Chondrocyte (in vitro differentiated cells): ENCODE measurements at regions not wholly inside any gene's neighbourhood (a gene's known extent, or its start where the extent isn't known, plus 50 kb on each side); places are given as distances from the start of the nearest gene placed in this dataset.

ENCODE experiments used
- DNase-seq: peaks from one replicate; pipeline ENCODE4 v3.0.0; 2021; ENCODE audit warnings: mixed read lengths, low spot score
- H3K27ac Mint-ChIP-seq: one replicate; pipeline ENCODE4 v1.8.0; 2021; ENCODE audit warnings: mild to moderate bottlenecking, moderate library complexity, mixed read lengths; ENCODE audit not compliant: unreplicated experiment
- H3K27me3 Mint-ChIP-seq: 2 replicates; pipeline ENCODE4 v1.8.0; 2021; ENCODE audit warnings: low read depth, mixed read lengths
- H3K36me3 Mint-ChIP-seq: 2 replicates; pipeline ENCODE4 v1.8.0; 2021; ENCODE audit warnings: low read depth, mixed read lengths
- H3K4me1 Mint-ChIP-seq: 2 replicates; pipeline ENCODE4 v1.8.0; 2021; ENCODE audit warnings: low read depth, mild to moderate bottlenecking, mixed read lengths
- H3K4me3 Mint-ChIP-seq: one replicate; pipeline ENCODE4 v1.8.0; 2021; ENCODE audit warnings: mild to moderate bottlenecking, moderate library complexity, mixed read lengths; ENCODE audit not compliant: unreplicated experiment
- H3K9me3 Mint-ChIP-seq: 2 replicates; pipeline ENCODE4 v1.8.0; 2021; ENCODE audit warnings: low read depth, mixed read lengths
- CTCF ChIP-seq: fragments of 200-600 bp; sonication (generic); IDR thresholded peaks from 2 replicates; pipeline ENCODE4 v1.5.0; 2021; ENCODE audit warnings: antibody characterized with exemption, mild to moderate bottlenecking, moderate library complexity

- no peak for TF ChIP-seq CTCF
- no peak overlapping the region for H3K4me3 Mint-ChIP-seq
- peaks cover 12% of the 10 kb centered on the region for H3K9me3 Mint-ChIP-seq
- no peak overlapping the region for H3K27ac Mint-ChIP-seq
- no peaks in the 10 kb centered on the region for H3K4me1 Mint-ChIP-seq
- no peaks in the 10 kb centered on the region for H3K36me3 Mint-ChIP-seq
- no peak for DNase-seq
- H3K27me3 Mint-ChIP-seq = no peaks in the 10 kb centered on the region
These were observed 577.5 kb upstream of the SORCS1 start for GRCh38 chr10:107741971-107742370.

- Mint-ChIP-seq H3K27ac (no peak overlapping the region), H3K4me1 (no peaks in the 10 kb centered on the region), H3K27me3 (no peaks in the 10 kb centered on the region), H3K9me3 (peaks cover 12% of the 10 kb centered on the region), H3K36me3 (no peaks in the 10 kb centered on the region), H3K4me3 (no peak overlapping the region)
- no peak for TF ChIP-seq CTCF
- no peak for DNase-seq
These were observed 576.6 kb upstream of the SORCS1 start for GRCh38 chr10:107740962-107741690.

GRCh38 chr10:107739951-107740350 is 575.4 kb upstream of the SORCS1 start:
- Mint-ChIP-seq H3K27me3 (no peaks in the 10 kb centered on the region), H3K4me3 (no peak overlapping the region), H3K27ac (no peak overlapping the region), H3K4me1 (no peaks in the 10 kb centered on the region), H3K9me3 (peaks cover 18% of the 10 kb centered on the region), H3K36me3 (no peaks in the 10 kb centered on the region)
- TF ChIP-seq CTCF = no peak
- no peak for DNase-seq

- no peaks in the 10 kb centered on the region for H3K36me3 Mint-ChIP-seq
- H3K4me3 Mint-ChIP-seq = no peak overlapping the region
- H3K9me3 Mint-ChIP-seq = peaks cover 33% of the 10 kb centered on the region
- DNase-seq = no peak
- no peaks in the 10 kb centered on the region for H3K4me1 Mint-ChIP-seq
- no peaks in the 10 kb centered on the region for H3K27me3 Mint-ChIP-seq
- no peak overlapping the region for H3K27ac Mint-ChIP-seq
- no peak for TF ChIP-seq CTCF
These were observed 569.0 kb upstream of the SORCS1 start for GRCh38 chr10:107733328-107734130.

GRCh38 chr10:107732045-107732444 is 567.5 kb upstream of the SORCS1 start:
- no peak for TF ChIP-seq CTCF
- H3K27ac Mint-ChIP-seq = no peak overlapping the region
- H3K4me1 Mint-ChIP-seq = no peaks in the 10 kb centered on the region
- no peaks in the 10 kb centered on the region for H3K36me3 Mint-ChIP-seq
- peaks cover 28% of the 10 kb centered on the region for H3K9me3 Mint-ChIP-seq
- peak; percentile 90 for DNase-seq
- no peak overlapping the region for H3K4me3 Mint-ChIP-seq
- no peaks in the 10 kb centered on the region for H3K27me3 Mint-ChIP-seq
